Esophagus muscularis mucosa (tissue), 2 donors: ENCODE measurements at regions not wholly inside any gene's neighbourhood (a gene's known extent, or its start where the extent isn't known, plus 50 kb on each side); places are given as distances from the start of the nearest gene placed in this dataset.

Source experiments
- EP300 ChIP-seq: sonication (generic); formaldehyde crosslinking; IDR thresholded peaks from one replicate; pipeline ENCODE4 v1.6.1; 2017; ENCODE audit warnings: antibody characterized with exemption
- POLR2A ChIP-seq: fragments of 450-650 bp; IDR thresholded peaks from one replicate; pipeline ENCODE4 v1.6.1; 2017; ENCODE audit warnings: antibody characterized with exemption, moderate library complexity, mild to moderate bottlenecking, low read depth

DNA sequence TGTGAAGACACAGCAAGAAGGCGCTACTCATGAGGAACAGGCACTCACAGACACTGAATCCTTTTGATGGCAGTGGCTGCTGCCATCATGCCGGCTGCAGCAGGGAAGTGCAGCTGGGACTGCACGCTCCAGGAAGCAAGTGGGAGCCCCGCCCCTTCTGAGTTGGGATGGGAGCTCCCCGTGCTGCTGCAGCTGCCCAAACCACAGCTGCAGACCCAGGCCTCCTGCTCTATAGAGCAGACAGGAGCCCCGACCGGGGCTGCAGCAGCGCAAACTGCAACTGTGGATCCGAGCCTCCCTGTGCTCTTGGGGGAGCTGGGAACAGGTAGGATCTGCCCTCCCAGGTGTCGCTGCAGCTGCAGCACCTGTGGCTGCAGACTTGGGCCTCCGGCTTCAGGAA, 65.2 kb upstream of the MARK1 start:
- TF ChIP-seq EP300: no peak
- no peak for TF ChIP-seq POLR2A
